ENCODE measurements at regions not wholly inside any gene's neighbourhood (a gene's known extent, or its start where the extent isn't known, plus 50 kb on each side); places are given as distances from the start of the nearest gene placed in this dataset.

DNA sequence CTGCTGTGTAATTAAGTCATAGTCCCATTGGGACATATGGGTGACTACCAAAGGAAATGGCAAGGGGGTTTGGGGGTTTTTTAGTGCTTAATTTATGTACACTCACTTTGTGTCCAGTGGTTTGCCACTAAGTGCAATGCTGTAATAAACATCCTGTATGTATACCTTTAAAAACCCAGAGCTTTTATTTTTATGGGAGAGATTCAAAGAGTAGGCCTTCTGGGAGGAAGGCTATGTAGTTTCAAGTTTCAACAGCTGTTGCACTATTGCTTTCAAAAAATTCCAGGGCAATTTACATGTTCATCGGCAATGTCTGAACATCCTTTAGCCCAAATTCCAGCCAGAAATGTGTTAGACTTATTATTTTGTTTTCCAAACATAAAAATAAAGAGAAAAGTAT, 744.7 kb downstream of the XPNPEP1 start:
- DNase-seq, result no peak
- Mint-ChIP-seq H3K4me3 (no peak overlapping the region), H3K4me1 (no peaks in the 10 kb centered on the region), H3K27me3 (no peaks in the 10 kb centered on the region), H3K9me3 (peaks cover 2% of the 10 kb centered on the region), H3K27ac (no peak overlapping the region), H3K36me3 (no peaks in the 10 kb centered on the region)
- ATAC-seq (ENCODE audit: low read depth), result no peak
- POLR2A ChIA-PET, result no interaction called here

DNA sequence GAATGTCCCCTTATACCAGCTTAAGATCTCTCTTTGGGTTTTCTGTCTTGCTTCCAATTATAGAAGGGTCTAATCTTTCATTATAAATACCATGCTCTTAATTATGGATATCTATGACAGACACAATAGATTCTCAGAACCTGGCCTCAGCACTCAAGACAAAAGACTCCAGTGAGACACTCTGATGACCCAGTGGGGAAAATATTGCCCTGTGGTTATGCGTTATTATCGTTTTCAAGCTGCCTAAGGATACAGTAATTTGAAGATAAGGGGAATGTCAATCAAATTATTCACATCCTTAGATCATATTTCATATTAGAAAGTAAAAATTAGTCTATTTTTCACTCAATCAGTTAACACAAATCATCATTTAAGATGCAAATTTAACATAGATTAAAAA, 748.8 kb downstream of the XPNPEP1 start:
- Mint-ChIP-seq H3K4me3 (no peak overlapping the region), H3K36me3 (no peaks in the 10 kb centered on the region), H3K4me1 (no peaks in the 10 kb centered on the region), H3K9me3 (peaks cover 2% of the 10 kb centered on the region), H3K27me3 (no peaks in the 10 kb centered on the region), H3K27ac (no peak overlapping the region)
- ATAC-seq (ENCODE audit: low read depth), result no peak
- POLR2A ChIA-PET, result no interaction called here
- no peak for DNase-seq

DNA sequence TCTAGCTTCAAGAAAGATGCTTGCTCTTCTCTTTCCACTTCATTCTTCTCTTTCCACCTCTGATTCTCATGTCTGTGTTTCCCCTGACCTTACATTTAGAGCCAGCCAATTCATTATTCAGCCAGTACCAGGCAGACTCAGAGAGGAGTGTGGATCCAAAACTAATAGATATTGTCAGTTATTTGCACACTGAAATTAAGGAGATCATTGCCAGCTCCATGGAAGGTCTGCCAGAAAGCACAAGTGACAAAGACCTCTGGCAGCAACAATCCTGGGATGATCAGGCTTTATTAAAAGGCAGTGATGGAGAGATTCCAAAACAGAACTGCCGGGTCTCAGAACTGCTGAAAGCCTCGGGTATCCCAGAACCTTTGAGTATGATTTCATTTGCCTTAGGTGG, 749.4 kb downstream of the XPNPEP1 start:
- Mint-ChIP-seq H3K27ac (no peak overlapping the region), H3K9me3 (peaks cover 2% of the 10 kb centered on the region), H3K36me3 (no peaks in the 10 kb centered on the region), H3K27me3 (no peaks in the 10 kb centered on the region), H3K4me1 (no peaks in the 10 kb centered on the region), H3K4me3 (no peak overlapping the region)
- ATAC-seq (ENCODE audit: low read depth), result no peak
- no peak for DNase-seq
- POLR2A ChIA-PET, result no interaction called here

DNA sequence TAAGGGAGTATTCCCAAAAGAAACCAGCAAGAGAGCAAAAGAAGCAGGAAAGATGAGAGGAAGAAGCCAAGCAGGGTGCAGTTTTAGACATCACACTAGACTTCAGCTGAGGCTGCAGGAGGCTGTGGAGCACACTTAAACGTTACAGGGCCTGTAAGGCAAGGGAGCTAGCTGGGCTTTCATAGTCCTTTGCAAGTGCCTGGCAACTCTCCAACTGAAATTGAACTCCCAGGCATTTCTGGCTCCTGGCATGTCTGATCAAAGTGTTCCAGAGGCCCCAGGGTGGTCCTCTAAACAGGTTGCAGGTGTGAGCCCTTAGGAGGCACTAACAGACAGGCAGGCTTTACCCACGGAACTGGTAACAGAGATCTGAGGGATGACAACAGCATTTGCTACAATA, 750.2 kb downstream of the XPNPEP1 start:
- Mint-ChIP-seq H3K36me3 (no peaks in the 10 kb centered on the region), H3K9me3 (peaks cover 2% of the 10 kb centered on the region), H3K27me3 (no peaks in the 10 kb centered on the region), H3K4me3 (no peak overlapping the region), H3K4me1 (no peaks in the 10 kb centered on the region), H3K27ac (no peak overlapping the region)
- DNase-seq (no peak), ATAC-seq (ENCODE audit: low read depth) (no peak)
- POLR2A ChIA-PET, result no interaction called here

DNA sequence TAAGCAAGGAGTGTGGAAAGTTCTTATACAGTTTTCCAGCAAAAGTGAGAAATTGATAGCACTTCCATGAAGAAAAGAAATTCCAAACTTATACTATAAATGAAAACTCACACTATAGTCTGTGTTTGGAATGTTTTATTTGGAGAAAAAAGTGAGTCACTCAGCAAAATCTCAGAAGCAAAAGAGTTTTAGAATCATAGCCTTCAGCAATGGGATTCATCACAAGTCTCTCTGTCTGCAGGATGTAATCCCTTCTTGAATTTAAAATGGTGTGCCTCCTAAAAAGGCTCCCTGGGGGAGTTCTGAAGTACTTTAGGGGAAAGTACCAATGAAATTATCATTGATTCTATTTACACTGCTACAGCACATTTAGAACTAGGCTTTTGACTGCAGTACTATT, 756.4 kb downstream of the XPNPEP1 start:
- ATAC-seq (ENCODE audit: low read depth), result no peak
- Mint-ChIP-seq H3K4me1 (no peaks in the 10 kb centered on the region), H3K27ac (no peak overlapping the region), H3K36me3 (no peaks in the 10 kb centered on the region), H3K4me3 (no peak overlapping the region), H3K27me3 (no peaks in the 10 kb centered on the region), H3K9me3 (peaks cover 6% of the 10 kb centered on the region)
- DNase-seq, result no peak
- POLR2A ChIA-PET, result no interaction called here

DNA sequence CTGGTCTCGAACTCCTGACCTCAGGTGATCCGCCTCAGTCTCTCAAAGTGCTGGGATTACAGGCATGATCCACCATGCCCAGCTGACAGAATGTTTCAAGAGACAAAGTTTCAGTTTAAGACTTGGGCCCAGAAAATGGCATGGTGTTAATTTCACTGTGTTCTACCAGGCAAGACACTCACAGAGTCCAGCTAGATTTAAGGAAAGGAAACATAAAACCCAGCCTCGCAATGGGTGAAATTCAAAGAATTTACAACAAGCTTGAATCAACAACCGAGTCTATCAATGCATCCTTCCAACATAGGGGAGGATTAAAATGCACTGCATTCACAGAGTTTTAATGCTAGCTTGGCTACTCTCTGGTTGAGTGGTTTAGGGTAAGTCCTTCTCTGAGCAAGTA, 764.0 kb downstream of the XPNPEP1 start:
- no peaks in the 10 kb centered on the region for H3K4me1 Mint-ChIP-seq
- peaks cover 2% of the 10 kb centered on the region for H3K9me3 Mint-ChIP-seq
- H3K4me3 Mint-ChIP-seq, result no peak overlapping the region
- DNase-seq (no peak), ATAC-seq (ENCODE audit: low read depth) (no peak)
- H3K36me3 Mint-ChIP-seq, result no peaks in the 10 kb centered on the region
- POLR2A ChIA-PET, result no interaction called here
- H3K27me3 Mint-ChIP-seq, result no peaks in the 10 kb centered on the region
- H3K27ac Mint-ChIP-seq, result no peak overlapping the region

DNA sequence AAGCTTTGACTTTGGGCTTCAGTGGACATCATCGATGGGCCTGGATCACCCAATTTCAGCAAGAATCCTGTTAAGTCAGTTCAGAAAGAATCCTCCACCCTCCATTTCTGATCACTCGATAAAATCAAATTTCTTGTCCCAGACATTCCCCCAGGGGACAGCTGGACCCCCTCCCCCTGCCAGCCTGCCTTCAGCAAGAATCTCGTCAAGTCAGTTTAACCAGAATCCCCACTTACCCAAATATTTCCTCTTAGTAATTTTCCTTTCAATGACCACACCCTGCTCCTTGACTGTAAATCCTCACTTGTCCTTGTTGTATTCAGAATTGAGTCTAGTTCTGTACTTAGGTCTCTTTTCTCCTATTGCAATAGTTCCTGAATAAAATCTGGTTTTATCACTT, 766.9 kb downstream of the XPNPEP1 start:
- H3K4me1 Mint-ChIP-seq, result no peaks in the 10 kb centered on the region
- no peaks in the 10 kb centered on the region for H3K36me3 Mint-ChIP-seq
- POLR2A ChIA-PET, result no interaction called here
- ATAC-seq (ENCODE audit: low read depth), result no peak
- H3K4me3 Mint-ChIP-seq, result no peak overlapping the region
- no peaks in the 10 kb centered on the region for H3K27me3 Mint-ChIP-seq
- DNase-seq, result no peak
- H3K9me3 Mint-ChIP-seq, result no peaks in the 10 kb centered on the region
- H3K27ac Mint-ChIP-seq, result no peak overlapping the region

DNA sequence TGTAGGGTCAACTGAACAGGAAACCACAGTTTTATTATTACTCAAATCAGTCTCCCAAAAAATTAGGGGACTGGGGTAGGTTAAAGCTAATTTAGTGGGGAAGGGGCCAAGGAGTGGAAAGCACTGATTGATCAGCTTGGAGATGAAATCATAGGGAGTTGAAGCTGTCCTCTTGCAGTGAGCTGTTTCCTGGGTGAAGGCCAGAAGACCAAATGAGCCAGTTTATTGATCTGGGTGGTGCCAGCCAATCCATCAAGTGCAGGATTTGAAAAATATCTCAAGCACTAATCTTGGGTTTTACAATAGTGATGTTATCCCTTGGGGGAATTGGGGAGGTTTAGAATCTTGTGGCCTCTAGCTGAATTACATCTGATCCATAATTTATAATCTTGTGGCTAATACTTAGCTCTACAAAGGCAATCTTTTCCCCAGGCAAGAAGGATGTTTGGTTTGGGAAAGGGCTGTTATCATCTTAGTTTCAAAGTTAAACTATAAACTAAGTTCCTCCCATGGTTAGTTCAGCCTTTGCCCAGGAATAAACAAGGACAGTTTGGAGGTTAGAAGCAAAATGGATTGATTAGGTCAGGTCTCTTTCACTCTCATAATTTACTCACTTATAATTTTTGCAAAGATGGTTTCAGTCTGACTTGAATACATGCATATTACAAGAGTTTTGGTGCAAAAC, 773.5 kb downstream of the XPNPEP1 start:
- Mint-ChIP-seq H3K36me3 (no peaks in the 10 kb centered on the region), H3K4me1 (no peaks in the 10 kb centered on the region), H3K9me3 (peaks cover 2% of the 10 kb centered on the region), H3K27ac (no peak overlapping the region), H3K27me3 (no peaks in the 10 kb centered on the region), H3K4me3 (no peak overlapping the region)
- POLR2A ChIA-PET, result no interaction called here
- ATAC-seq (ENCODE audit: low read depth) (no peak), DNase-seq (no peak)

DNA sequence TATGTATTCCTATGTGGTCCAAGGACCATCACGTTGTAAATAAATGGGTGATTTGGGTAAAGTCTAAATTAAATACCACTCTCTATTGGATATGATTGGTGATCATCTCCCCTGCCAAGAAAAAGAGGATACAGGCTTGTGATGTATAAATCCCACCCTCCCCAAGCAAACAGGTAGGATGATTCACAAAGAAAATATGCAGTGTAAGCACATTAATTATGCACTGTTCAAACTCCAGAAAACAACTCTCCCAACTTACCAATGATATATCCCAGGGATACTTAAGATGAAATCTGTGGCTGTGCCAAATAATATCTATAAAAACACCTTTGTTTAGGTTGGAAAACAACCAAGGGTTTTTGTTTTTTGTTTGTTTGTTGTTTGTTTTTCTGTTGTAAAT, 795.9 kb downstream of the XPNPEP1 start:
- Mint-ChIP-seq H3K4me3 (no peak overlapping the region), H3K36me3 (no peaks in the 10 kb centered on the region), H3K9me3 (peaks cover 7% of the 10 kb centered on the region), H3K27ac (no peak overlapping the region), H3K4me1 (no peaks in the 10 kb centered on the region), H3K27me3 (no peaks in the 10 kb centered on the region)
- DNase-seq (no peak), ATAC-seq (ENCODE audit: low read depth) (no peak)
- POLR2A ChIA-PET, result no interaction called here

DNA sequence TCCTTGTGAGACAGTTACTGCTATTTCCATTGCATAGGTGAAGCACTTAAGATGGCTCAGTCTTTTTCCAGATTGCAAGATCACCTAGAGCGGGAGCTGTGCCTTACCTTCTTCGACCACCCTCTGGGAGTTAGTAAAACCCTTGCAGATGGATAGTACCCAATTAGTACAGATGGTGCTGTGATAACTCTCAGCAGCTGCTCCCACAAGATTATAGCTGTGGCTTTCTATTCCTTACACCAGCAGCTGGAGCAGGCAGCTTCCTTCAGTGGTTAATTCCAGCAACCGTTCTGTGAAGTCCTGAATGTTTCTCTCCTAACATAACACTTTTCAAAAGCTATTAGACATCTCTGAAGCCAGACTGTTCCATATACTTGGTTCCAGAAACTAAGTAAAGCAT, 796.8 kb downstream of the XPNPEP1 start:
- no peaks in the 10 kb centered on the region for H3K4me1 Mint-ChIP-seq
- POLR2A ChIA-PET, result no interaction called here
- no peak for ATAC-seq (ENCODE audit: low read depth)

DNA sequence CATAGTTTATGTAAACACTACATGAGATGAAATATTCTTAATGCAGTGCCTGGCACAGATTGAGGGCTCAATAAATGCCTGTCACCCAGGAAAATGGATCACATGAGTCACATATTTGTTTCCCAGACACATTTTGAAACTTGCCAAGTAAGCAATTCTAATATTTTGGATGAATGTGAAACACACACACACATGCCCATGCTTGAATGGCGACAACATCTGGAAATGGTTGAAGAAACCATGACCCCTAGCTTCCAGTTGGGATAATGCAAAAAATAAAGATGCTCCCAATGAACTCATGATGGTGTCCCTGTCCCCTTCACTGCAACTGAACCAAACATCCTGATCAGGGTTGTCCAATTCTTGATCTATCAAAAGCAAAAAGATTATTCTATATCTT, 797.3 kb downstream of the XPNPEP1 start:
- no peak for ATAC-seq (ENCODE audit: low read depth)
- no peaks in the 10 kb centered on the region for H3K27me3 Mint-ChIP-seq
- POLR2A ChIA-PET, result no interaction called here

More for the DNA sequence above, 796.8 kb downstream of the XPNPEP1 start:
- no peak for DNase-seq
- Mint-ChIP-seq H3K36me3 (no peaks in the 10 kb centered on the region), H3K4me3 (no peak overlapping the region), H3K27ac (no peak overlapping the region), H3K27me3 (no peaks in the 10 kb centered on the region), H3K9me3 (peaks cover 7% of the 10 kb centered on the region)

DNA sequence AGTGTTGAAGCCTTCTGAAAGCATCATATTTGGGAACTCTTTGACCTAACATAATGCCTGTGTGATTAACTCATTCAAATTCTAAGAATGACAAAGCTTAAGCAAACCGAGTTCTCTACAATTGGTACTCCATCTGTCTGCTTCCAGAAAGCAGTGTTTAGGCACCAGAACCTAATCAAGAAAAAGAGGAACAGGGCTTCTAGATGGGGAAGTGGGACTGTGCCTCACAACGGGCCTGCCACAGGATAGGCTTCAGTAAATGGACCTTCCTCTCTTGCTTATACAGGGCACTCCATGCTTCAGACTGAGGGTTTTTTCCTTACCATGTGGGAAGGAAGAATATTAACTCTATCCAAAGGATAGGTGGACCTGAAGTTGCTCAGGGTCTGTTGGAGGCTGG, 808.1 kb downstream of the XPNPEP1 start:
- Mint-ChIP-seq H3K36me3 (no peaks in the 10 kb centered on the region), H3K27me3 (no peaks in the 10 kb centered on the region), H3K4me3 (no peak overlapping the region), H3K4me1 (no peaks in the 10 kb centered on the region), H3K9me3 (peaks cover 7% of the 10 kb centered on the region), H3K27ac (no peak overlapping the region)
- POLR2A ChIA-PET, result no interaction called here
- ATAC-seq (ENCODE audit: low read depth), result no peak
- DNase-seq, result no peak

More for the DNA sequence above, 797.3 kb downstream of the XPNPEP1 start:
- Mint-ChIP-seq H3K36me3 (no peaks in the 10 kb centered on the region), H3K4me3 (no peak overlapping the region), H3K27ac (no peak overlapping the region), H3K9me3 (peaks cover 7% of the 10 kb centered on the region), H3K4me1 (no peaks in the 10 kb centered on the region)
- DNase-seq, result no peak

DNA sequence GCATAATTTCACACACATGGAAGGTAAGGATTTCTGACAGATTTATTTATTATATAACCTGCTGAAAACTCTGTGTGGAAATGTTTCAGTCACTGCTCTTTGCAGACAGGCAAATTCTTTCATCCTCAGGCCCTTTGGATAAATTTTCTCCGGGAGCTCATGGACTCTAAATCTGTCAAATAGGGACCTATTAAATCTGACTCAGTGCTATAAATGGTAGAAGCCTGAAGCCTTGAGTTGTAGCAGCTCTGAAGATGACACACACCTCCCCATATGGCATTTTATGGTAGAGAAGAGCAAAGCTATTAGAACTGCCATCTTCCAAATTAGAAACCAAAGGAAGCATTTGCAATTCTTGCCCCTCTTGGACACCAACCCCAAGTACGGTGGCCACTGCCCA, 808.7 kb downstream of the XPNPEP1 start:
- POLR2A ChIA-PET, result no interaction called here
- Mint-ChIP-seq H3K36me3 (no peaks in the 10 kb centered on the region), H3K9me3 (peaks cover 10% of the 10 kb centered on the region)

DNA sequence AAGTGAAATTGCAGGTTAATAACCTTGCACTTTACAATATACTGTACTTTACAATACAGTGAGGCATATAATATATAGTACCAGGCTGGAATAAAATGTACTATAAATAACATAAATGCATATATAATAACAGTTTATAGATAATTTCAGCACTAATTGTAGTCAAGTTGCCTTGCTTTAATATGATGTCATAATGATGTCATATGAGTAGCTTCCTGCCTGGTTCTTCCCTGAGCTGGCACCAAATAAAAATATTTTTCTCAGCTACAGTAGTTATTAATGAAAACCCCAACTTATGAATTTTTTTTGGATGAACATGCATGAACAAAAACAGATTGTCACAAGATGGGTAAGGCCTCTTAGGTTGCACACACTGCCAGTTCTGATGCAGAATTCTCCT, 816.7 kb downstream of the XPNPEP1 start:
- POLR2A ChIA-PET, result no interaction called here
- H3K27ac Mint-ChIP-seq, result no peak overlapping the region

More for the DNA sequence above, 808.7 kb downstream of the XPNPEP1 start:
- no peaks in the 10 kb centered on the region for H3K4me1 Mint-ChIP-seq
- no peak overlapping the region for H3K4me3 Mint-ChIP-seq
- DNase-seq, result no peak
- H3K27ac Mint-ChIP-seq, result no peak overlapping the region
- no peaks in the 10 kb centered on the region for H3K27me3 Mint-ChIP-seq
- no peak for ATAC-seq (ENCODE audit: low read depth)

DNA sequence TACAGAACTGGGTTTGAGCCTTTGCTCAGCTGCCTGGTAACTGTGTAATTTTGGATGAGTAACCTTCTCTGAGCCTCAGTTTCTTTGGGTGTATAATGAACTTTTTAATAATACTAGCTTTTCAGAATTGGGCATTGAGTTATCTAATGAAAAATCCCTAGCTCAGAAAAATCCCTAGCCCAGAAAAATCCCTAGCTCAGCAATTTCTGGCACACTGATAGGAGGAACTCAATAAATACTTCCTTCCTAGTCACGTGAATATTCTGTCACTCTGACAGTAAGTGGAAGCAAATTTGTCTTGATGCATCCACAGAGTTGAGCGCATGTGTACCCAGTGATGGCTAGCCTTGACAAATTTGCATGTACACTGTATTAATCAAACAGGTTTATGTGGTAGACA, 817.6 kb downstream of the XPNPEP1 start:
- POLR2A ChIA-PET, result no interaction called here
- H3K4me1 Mint-ChIP-seq, result no peaks in the 10 kb centered on the region
- no peaks in the 10 kb centered on the region for H3K27me3 Mint-ChIP-seq
- H3K4me3 Mint-ChIP-seq, result no peak overlapping the region
- ATAC-seq (ENCODE audit: low read depth) (no peak), DNase-seq (no peak)
- H3K36me3 Mint-ChIP-seq, result no peaks in the 10 kb centered on the region
- H3K27ac Mint-ChIP-seq, result no peak overlapping the region
- H3K9me3 Mint-ChIP-seq, result peaks cover 2% of the 10 kb centered on the region

More for the DNA sequence above, 816.7 kb downstream of the XPNPEP1 start:
- Mint-ChIP-seq H3K36me3 (no peaks in the 10 kb centered on the region), H3K9me3 (peaks cover 2% of the 10 kb centered on the region), H3K4me3 (no peak overlapping the region), H3K4me1 (no peaks in the 10 kb centered on the region), H3K27me3 (no peaks in the 10 kb centered on the region)
- ATAC-seq (ENCODE audit: low read depth), result no peak
- DNase-seq, result no peak

Data from activated naive CD8-positive, alpha-beta T cell treated with anti-CD3 and anti-CD28 coated beads, Interleukin-2, amount 10 ng/mL, durations not matched to agents 7 days and 5 days (primary cell).